Mucosa of descending colon (tissue), 3 donors: ENCODE measurements at regions not wholly inside any gene's neighbourhood (a gene's known extent, or its start where the extent isn't known, plus 50 kb on each side); places are given as distances from the start of the nearest gene placed in this dataset.

ENCODE experiments used
- ATAC-seq: fragments of 200-7000 bp; cut with Tn5 transposase; one replicate; pipeline ENCODE4 v1.9.1; 2020; ENCODE audit warnings: mild to moderate bottlenecking, moderate library complexity
- DNase-seq, 3 donors: peaks; one replicate each; pipeline ENCODE4 v3.0.0-alpha.2; 2020
- H3K36me3 ChIP-seq: fragments of 200-600 bp; one replicate; pipeline ENCODE4 v1.8.0; 2021; ENCODE audit warnings: low read depth, mild to moderate bottlenecking
- H3K4me1 ChIP-seq: fragments of 200-600 bp; one replicate; pipeline ENCODE4 v1.8.0; 2021; ENCODE audit warnings: low read depth, mild to moderate bottlenecking
- H3K4me3 ChIP-seq: fragments of 200-600 bp; one replicate; pipeline ENCODE4 v1.8.0; 2021; ENCODE audit warnings: mild to moderate bottlenecking
- H3K9me3 ChIP-seq: fragments of 200-600 bp; one replicate; pipeline ENCODE4 v1.8.0; 2021; ENCODE audit warnings: mild to moderate bottlenecking
- intact Hi-C, 2 donors: fragments of 100-400 bp; cut with DNase I in 1 of 2; cut with micrococcal nuclease in 1 of 2; formaldehyde crosslinking; loops; one replicate each; pipeline versions ENCODE4 v1.11.0 to v1.11.1; 2022; cut with DNase I, micrococcal nuclease
- TF ChIP-seq, protein P1 (sequence below): fragments of 200-600 bp; IDR thresholded peaks from one replicate; pipeline ENCODE4 v1.8.0; 2022; ENCODE audit warnings: antibody characterized with exemption, mild to moderate bottlenecking
- donor health status: DM: no; HTN: no; CAD: no; lungs with moderate emphysema.
- donor health status: DM: no; HTN: no; CAD: no.
- donor health status: DM: no; HTN: yes; CAD: no.

DNA sequence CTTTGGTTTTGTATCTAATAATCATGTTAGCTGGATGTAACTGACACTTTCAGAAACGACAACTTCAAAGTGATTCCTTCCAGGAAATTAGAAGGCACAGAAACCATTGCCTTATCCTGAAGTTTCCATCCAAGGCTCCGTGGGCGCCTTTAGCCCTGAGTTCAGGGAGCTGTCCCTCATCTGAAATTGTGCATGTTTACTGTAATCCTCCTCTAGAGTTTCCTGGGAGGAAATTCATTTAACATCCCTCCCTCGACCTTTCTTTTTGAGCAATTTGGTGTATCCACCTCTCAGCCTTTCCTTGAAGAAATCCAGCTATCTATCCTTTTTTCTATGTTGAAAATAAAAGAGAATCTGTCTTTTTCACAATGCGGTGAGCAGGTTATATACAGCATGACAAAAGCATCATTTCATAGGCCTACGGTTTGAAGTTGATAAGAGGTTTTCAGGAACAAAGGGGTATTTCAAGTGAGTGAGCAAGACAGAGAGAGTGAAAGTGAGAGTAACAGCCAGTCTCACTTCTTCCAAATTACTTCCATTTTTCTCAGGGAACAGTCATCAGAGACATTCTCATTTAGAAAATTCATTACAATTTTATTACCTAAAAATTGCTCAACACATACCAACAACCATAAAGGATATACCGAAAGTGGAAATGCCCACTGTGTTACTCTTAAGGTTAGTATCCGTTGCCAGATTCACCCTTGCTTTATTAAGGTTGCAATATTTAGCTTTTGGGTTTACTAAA, 167.3 kb downstream of the MREG start:
- intact Hi-C loops, result no loop called here
- no peak overlapping the region for H3K4me3 ChIP-seq
- ATAC-seq, result no peak
- H3K9me3 ChIP-seq, result no peaks in the 10 kb centered on the region
- H3K36me3 ChIP-seq, result no peaks in the 10 kb centered on the region
- no peak for DNase-seq
- H3K4me1 ChIP-seq, result no peaks in the 10 kb centered on the region
- TF ChIP-seq, protein P1, sequence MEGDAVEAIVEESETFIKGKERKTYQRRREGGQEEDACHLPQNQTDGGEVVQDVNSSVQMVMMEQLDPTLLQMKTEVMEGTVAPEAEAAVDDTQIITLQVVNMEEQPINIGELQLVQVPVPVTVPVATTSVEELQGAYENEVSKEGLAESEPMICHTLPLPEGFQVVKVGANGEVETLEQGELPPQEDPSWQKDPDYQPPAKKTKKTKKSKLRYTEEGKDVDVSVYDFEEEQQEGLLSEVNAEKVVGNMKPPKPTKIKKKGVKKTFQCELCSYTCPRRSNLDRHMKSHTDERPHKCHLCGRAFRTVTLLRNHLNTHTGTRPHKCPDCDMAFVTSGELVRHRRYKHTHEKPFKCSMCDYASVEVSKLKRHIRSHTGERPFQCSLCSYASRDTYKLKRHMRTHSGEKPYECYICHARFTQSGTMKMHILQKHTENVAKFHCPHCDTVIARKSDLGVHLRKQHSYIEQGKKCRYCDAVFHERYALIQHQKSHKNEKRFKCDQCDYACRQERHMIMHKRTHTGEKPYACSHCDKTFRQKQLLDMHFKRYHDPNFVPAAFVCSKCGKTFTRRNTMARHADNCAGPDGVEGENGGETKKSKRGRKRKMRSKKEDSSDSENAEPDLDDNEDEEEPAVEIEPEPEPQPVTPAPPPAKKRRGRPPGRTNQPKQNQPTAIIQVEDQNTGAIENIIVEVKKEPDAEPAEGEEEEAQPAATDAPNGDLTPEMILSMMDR, result no peak

DNA sequence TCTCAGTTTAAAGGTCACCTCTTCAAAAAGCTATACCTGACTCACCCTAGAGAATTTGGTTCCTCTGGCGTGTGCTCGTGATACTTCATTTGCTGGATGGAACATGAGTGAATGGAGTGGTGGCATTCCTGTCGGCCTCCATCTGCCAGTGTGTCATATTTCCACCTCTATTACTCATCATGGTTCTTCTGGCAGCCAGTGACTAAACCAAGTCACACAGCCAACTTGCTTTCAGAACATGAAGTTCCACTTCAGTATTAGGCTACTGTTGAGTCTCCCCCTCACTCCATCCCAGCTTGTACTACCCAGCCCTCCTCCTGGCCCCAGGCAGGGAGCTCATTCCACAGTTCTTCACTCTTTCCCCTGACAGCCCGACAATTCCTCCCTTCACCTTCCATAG, 169.8 kb downstream of the MREG start:
- TF ChIP-seq, protein P1, result no peak
- H3K4me1 ChIP-seq, result no peaks in the 10 kb centered on the region
- no peaks in the 10 kb centered on the region for H3K36me3 ChIP-seq
- DNase-seq (no peak), ATAC-seq (no peak)
- no peaks in the 10 kb centered on the region for H3K9me3 ChIP-seq
- intact Hi-C loops, result no loop called here
- H3K4me3 ChIP-seq, result no peak overlapping the region

DNA sequence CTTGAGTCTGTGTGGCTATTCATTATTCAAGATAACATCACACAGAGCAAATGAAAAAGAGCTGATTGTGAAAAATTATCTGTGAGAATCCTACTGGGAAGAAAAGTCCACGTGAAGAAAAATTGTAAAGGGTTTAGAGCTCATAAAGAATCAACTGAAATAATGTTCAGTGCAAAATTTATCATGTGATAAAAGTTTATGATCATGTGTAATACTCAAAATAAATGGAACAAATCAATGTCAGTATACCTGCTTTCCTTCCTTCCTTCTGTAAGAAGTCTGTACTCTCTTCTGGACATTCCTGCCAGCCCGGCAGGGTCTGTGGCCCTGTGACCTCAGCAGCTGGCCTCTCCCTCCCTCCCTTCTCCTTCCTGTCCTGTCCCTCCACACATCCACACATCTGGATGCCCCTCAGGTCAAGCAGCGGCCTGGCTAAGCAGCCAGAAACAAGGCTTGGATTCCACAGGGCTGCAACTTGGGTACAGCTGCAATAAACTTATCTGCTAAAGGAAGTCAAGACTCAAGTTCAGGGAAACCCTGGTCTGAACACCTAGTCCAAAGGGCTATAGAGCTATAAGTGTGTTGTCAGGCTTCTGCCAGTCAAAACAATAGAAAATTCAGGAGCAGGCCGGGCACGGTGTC, 172.1 kb downstream of the MREG start:
- intact Hi-C loops, result no loop called here
- DNase-seq (peak; percentile 36 to 65 (median 56)), ATAC-seq (peak; percentile 94)
- TF ChIP-seq, protein P1, result no peak
- Histone ChIP-seq H3K36me3 (no peaks in the 10 kb centered on the region), H3K4me3 (no peak overlapping the region), H3K9me3 (no peaks in the 10 kb centered on the region), H3K4me1 (no peaks in the 10 kb centered on the region)

DNA sequence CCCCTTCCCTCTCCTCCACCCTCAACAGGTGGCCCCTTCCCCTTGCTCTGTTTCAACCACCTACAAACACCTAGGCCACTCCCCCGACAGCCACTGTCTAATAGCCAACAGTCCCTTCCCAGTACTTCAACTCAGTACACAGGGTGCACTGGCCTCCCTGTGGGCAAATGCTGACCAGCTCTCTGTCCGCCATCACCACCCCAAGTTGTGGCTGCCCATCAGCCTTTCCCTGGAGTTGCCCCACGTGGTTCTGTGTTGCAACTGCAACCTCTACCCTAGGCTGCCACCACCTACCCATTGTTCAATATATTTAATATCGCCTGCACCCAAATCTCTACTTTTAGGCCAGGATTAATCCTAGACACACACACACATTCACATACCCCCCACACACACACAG, 173.5 kb downstream of the MREG start:
- Histone ChIP-seq H3K9me3 (no peaks in the 10 kb centered on the region), H3K4me3 (no peak overlapping the region), H3K4me1 (no peaks in the 10 kb centered on the region), H3K36me3 (no peaks in the 10 kb centered on the region)
- TF ChIP-seq, protein P1, result no peak
- ATAC-seq, result no peak
- DNase-seq, result no peak
- intact Hi-C loops, result no loop called here

DNA sequence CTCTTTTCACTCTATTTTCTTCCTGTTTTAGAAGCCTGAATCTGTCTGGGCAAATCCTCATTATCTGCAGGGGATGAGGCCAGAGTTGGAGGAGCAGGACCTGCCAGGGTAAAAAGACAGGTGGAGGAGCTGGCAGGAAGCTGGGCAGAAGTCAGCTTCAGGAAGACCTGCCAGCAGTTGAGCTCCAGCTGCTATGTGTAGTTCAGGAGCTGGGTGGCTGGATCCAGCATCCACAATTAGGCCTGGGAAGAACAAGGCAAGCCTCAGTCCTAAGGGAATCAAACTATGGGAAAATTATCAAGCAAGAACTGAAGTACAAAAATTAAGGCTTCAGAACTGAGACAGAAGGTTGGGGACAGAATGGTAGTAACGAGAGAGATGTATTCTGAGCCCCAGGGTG, 174.0 kb downstream of the MREG start:
- ATAC-seq (no peak), DNase-seq (no peak)
- Histone ChIP-seq H3K9me3 (no peaks in the 10 kb centered on the region), H3K4me3 (no peak overlapping the region), H3K36me3 (no peaks in the 10 kb centered on the region), H3K4me1 (no peaks in the 10 kb centered on the region)
- intact Hi-C loops, result no loop called here
- TF ChIP-seq, protein P1, result no peak
